ENCODE measurements at regions not wholly inside any gene's neighbourhood (a gene's known extent, or its start where the extent isn't known, plus 50 kb on each side); places are given as distances from the start of the nearest gene placed in this dataset.

DNA sequence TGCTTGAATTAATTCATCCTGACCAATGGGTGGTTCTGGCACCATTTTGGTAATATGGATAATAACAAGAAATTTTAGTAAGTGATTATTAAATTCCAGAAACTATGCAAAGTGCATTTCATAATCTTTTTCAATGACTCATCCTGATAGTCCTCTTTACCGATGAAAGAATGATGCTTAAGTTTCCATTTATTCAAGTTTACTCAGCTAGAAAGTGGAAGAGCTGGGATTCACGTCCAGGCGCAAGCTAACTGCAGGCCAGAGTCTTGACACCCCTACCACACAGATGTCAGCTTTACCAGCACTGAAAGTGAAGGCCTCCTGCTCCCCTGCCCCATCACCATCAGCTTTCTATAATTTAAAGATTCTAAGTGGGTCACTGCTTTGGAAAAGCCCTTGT, 493.5 kb upstream of the WWC1 start:
- no peak for TF ChIP-seq CTCF (IDR thresholded peaks at IDR 0.05)
- TF ChIP-seq POLR2A (IDR thresholded peaks at IDR 0.05), result no peak
